WTC11 (cell line): ENCODE measurements at regions not wholly inside any gene's neighbourhood (a gene's known extent, or its start where the extent isn't known, plus 50 kb on each side); places are given as distances from the start of the nearest gene placed in this dataset.

Source experiments
- ATAC-seq: fragments of 200-7000 bp; cut with Tn5 transposase; 2 replicates; pipeline ENCODE4 v1.10.0; 2021; ENCODE audit warnings: mild to moderate bottlenecking, moderate library complexity
- CTCF ChIA-PET: fragments of 300-600 bp; sonication (Branson Sonifier 250); formaldehyde crosslinking; loops from one replicate; lab custom pipeline; 2021; ENCODE audit warnings: antibody characterized with exemption; lab: Charles Lee
- POLR2A ChIA-PET: fragments of 350-600 bp; sonication (Branson Sonifier 250); formaldehyde crosslinking; loops from one replicate; lab custom pipeline; 2021; ENCODE audit warnings: antibody characterized with exemption; lab: Charles Lee
- DNase-seq: peaks from one replicate; pipeline ENCODE4 v3.0.0; 2021; ENCODE audit warnings: low spot score
- H3K27ac Mint-ChIP-seq: 2 replicates; pipeline ENCODE4 v1.8.0; 2021; ENCODE audit warnings: mixed read lengths
- H3K27me3 Mint-ChIP-seq: 2 replicates; pipeline ENCODE4 v1.8.0; 2021; ENCODE audit warnings: low read depth, mild to moderate bottlenecking, moderate library complexity, mixed read lengths
- H3K36me3 Mint-ChIP-seq: 2 replicates; pipeline ENCODE4 v1.8.0; 2021; ENCODE audit warnings: mixed read lengths
- H3K4me1 Mint-ChIP-seq: 2 replicates; pipeline ENCODE4 v1.8.0; 2022; ENCODE audit warnings: mixed read lengths
- H3K4me3 Mint-ChIP-seq: 2 replicates; pipeline ENCODE4 v1.8.0; 2021; ENCODE audit warnings: mild to moderate bottlenecking, moderate library complexity, mixed read lengths
- H3K9me3 Mint-ChIP-seq: 2 replicates; pipeline ENCODE4 v1.8.0; 2021; ENCODE audit warnings: mixed read lengths
- FOXK1 ChIP-seq: sonication (generic); formaldehyde crosslinking; IDR thresholded peaks from 2 replicates; pipeline ENCODE4 v1.8.0; 2022; ENCODE audit warnings: mild to moderate bottlenecking, moderate library complexity, missing genetic modification reagents
- FOXP1 ChIP-seq: sonication (generic); formaldehyde crosslinking; IDR thresholded peaks from 2 replicates; pipeline ENCODE4 v1.8.0; 2022; ENCODE audit warnings: missing genetic modification reagents, mild to moderate bottlenecking, moderate library complexity, borderline replicate concordance
- GTF2I ChIP-seq: fragments of 250-450 bp; sonication (Bioruptor Pico); conservative IDR thresholded peaks from 2 replicates; pipeline ENCODE4 v1.4.0; 2021; ENCODE audit warnings: mild to moderate bottlenecking
- HMGA2 ChIP-seq: fragments of 250-450 bp; sonication (Bioruptor Pico); IDR thresholded peaks from 2 replicates; pipeline ENCODE4 v1.4.0; 2021; ENCODE audit warnings: mild to moderate bottlenecking, moderate library complexity
- MXD4 ChIP-seq: fragments of 250-450 bp; sonication (Bioruptor Pico); IDR thresholded peaks from 2 replicates; pipeline ENCODE4 v1.8.0; 2021; ENCODE audit warnings: mild to moderate bottlenecking, moderate library complexity, borderline replicate concordance
- NFYB ChIP-seq: sonication (generic); formaldehyde crosslinking; conservative IDR thresholded peaks from 2 replicates; pipeline ENCODE4 v1.8.0; 2022; ENCODE audit warnings: low read depth, missing genetic modification reagents
- TEAD1 ChIP-seq: sonication (generic); formaldehyde crosslinking; IDR thresholded peaks from 2 replicates; pipeline ENCODE4 v1.8.0; 2022; ENCODE audit warnings: mild to moderate bottlenecking, missing genetic modification reagents
- TF ChIP-seq, protein P1 (sequence below): sonication (generic); formaldehyde crosslinking; IDR thresholded peaks from 2 replicates; pipeline ENCODE4 v1.8.1; 2023; ENCODE audit warnings: mild to moderate bottlenecking, missing genetic modification reagents, moderate library complexity
- TF ChIP-seq, protein P2 (sequence below): fragments of 250-450 bp; sonication (Bioruptor Pico); conservative IDR thresholded peaks from 2 replicates; pipeline ENCODE4 v1.9.0; 2021; ENCODE audit warnings: mild to moderate bottlenecking
- TF ChIP-seq, protein P3 (sequence below): sonication (generic); formaldehyde crosslinking; IDR thresholded peaks from 2 replicates; pipeline ENCODE4 v1.8.0; 2022; ENCODE audit warnings: mild to moderate bottlenecking, missing genetic modification reagents
- TF ChIP-seq, protein P4 (sequence below): fragments of 250-450 bp; sonication (Bioruptor Pico); IDR thresholded peaks from 2 replicates; pipeline ENCODE4 v2.1.2; 2022; ENCODE audit warnings: mild to moderate bottlenecking, moderate library complexity
- TF ChIP-seq, protein P5 (sequence below): fragments of 250-450 bp; sonication (Bioruptor Pico); IDR thresholded peaks from 2 replicates; pipeline ENCODE4 v1.9.0; 2021; ENCODE audit warnings: mild to moderate bottlenecking, borderline replicate concordance
- TF ChIP-seq, protein P6 (sequence below): sonication (generic); formaldehyde crosslinking; IDR thresholded peaks from 2 replicates; pipeline ENCODE4 v1.8.0; 2023; ENCODE audit warnings: missing genetic modification reagents, mild to moderate bottlenecking, borderline replicate concordance
- TF ChIP-seq, protein P7 (sequence below): fragments of 250-450 bp; sonication (Bioruptor Pico); IDR thresholded peaks from 2 replicates; pipeline ENCODE4 v1.9.0; 2021; ENCODE audit warnings: moderate library complexity, mild to moderate bottlenecking, inconsistent platforms, borderline replicate concordance
- TF ChIP-seq, protein P8 (sequence below): sonication (generic); formaldehyde crosslinking; IDR thresholded peaks from 2 replicates; pipeline ENCODE4 v1.8.1; 2023; ENCODE audit warnings: mild to moderate bottlenecking, missing genetic modification reagents, borderline replicate concordance

DNA sequence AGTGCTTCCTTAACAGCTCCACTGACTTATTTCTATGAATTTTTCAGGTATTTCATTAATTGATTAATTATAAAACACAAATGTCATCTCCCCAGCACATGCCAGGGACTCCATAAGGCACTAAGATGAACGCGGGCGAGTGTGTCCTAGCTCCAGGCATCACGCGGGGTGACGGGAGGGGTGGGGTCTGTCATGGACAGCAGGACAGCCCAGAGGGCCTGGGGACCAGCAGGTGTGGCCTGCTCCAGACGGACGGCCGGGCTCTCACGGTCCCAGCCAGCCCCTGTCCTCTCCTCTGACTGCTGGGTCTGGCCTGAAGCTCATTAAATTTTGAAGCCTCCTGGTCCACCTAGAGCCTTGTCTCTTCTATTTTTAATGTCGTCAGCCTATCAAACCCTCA is 531.1 kb downstream of the BRD1 start:
- no peak overlapping the region for H3K27ac Mint-ChIP-seq
- peaks cover 14% of the 10 kb centered on the region for H3K9me3 Mint-ChIP-seq
- CTCF ChIA-PET = interaction anchor here (3.2 to 5.4 kb wide), 2 partner anchors 9 to 250 kb away, joined by 17 to 30 read pairs; no protein-coding TSS in a partner anchor
- TF ChIP-seq, protein P1, sequence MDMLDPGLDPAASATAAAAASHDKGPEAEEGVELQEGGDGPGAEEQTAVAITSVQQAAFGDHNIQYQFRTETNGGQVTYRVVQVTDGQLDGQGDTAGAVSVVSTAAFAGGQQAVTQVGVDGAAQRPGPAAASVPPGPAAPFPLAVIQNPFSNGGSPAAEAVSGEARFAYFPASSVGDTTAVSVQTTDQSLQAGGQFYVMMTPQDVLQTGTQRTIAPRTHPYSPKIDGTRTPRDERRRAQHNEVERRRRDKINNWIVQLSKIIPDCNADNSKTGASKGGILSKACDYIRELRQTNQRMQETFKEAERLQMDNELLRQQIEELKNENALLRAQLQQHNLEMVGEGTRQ (CRISPR knock-in tag) = no peak
- TF ChIP-seq, protein P2, sequence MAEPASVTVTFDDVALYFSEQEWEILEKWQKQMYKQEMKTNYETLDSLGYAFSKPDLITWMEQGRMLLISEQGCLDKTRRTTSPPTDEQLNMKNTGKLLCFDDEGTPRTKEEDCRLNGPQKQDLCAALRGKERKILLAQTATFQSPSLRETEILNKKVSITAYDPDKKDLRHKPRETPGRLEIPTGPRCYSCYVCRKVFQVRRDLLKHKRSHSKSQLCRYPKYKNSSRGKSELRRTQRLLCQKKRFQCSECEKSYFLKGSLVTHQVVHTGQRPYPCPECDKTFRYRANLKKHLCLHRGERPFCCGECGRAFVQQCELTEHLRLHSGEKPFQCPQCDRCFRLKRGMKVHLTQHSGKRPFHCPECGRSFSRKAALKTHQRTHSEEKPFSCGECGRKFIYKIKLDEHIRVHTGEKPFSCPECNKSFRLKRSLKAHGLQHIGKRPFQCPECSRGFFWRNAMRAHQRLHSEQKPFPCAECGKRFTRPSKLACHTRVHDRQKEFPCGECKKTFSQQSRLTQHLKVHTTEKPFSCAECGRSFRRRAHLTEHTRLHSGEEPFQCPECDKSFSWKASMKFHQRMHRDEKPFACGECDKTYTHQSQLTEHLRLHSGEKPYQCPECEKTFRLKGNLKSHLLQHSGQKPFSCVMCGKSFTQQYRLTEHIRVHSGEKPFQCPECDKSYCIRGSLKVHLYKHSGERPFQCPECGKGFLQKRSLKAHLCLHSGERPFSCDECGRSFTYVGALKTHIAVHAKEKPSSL = no peak
- no peak for TF ChIP-seq FOXP1
- TF ChIP-seq, protein P3, sequence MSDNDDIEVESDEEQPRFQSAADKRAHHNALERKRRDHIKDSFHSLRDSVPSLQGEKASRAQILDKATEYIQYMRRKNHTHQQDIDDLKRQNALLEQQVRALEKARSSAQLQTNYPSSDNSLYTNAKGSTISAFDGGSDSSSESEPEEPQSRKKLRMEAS (CRISPR knock-in tag) = no peak
- TF ChIP-seq, protein P4, sequence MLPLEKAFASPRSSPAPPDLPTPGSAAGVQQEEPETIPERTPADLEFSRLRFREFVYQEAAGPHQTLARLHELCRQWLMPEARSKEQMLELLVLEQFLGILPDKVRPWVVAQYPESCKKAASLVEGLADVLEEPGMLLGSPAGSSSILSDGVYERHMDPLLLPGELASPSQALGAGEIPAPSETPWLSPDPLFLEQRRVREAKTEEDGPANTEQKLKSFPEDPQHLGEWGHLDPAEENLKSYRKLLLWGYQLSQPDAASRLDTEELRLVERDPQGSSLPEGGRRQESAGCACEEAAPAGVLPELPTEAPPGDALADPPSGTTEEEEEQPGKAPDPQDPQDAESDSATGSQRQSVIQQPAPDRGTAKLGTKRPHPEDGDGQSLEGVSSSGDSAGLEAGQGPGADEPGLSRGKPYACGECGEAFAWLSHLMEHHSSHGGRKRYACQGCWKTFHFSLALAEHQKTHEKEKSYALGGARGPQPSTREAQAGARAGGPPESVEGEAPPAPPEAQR = no peak
- TF ChIP-seq FOXK1 = no peak
- TF ChIP-seq, protein P5, sequence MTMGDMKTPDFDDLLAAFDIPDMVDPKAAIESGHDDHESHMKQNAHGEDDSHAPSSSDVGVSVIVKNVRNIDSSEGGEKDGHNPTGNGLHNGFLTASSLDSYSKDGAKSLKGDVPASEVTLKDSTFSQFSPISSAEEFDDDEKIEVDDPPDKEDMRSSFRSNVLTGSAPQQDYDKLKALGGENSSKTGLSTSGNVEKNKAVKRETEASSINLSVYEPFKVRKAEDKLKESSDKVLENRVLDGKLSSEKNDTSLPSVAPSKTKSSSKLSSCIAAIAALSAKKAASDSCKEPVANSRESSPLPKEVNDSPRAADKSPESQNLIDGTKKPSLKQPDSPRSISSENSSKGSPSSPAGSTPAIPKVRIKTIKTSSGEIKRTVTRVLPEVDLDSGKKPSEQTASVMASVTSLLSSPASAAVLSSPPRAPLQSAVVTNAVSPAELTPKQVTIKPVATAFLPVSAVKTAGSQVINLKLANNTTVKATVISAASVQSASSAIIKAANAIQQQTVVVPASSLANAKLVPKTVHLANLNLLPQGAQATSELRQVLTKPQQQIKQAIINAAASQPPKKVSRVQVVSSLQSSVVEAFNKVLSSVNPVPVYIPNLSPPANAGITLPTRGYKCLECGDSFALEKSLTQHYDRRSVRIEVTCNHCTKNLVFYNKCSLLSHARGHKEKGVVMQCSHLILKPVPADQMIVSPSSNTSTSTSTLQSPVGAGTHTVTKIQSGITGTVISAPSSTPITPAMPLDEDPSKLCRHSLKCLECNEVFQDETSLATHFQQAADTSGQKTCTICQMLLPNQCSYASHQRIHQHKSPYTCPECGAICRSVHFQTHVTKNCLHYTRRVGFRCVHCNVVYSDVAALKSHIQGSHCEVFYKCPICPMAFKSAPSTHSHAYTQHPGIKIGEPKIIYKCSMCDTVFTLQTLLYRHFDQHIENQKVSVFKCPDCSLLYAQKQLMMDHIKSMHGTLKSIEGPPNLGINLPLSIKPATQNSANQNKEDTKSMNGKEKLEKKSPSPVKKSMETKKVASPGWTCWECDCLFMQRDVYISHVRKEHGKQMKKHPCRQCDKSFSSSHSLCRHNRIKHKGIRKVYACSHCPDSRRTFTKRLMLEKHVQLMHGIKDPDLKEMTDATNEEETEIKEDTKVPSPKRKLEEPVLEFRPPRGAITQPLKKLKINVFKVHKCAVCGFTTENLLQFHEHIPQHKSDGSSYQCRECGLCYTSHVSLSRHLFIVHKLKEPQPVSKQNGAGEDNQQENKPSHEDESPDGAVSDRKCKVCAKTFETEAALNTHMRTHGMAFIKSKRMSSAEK (CRISPR knock-in tag) = no peak
- TF ChIP-seq NFYB (CRISPR knock-in tag) = no peak
- H3K4me1 Mint-ChIP-seq = peaks cover 7% of the 10 kb centered on the region
- H3K27me3 Mint-ChIP-seq = peaks cover 13% of the 10 kb centered on the region
- no peak overlapping the region for H3K4me3 Mint-ChIP-seq
- peaks cover 13% of the 10 kb centered on the region for H3K36me3 Mint-ChIP-seq
- ATAC-seq = no peak
- DNase-seq = no peak
- POLR2A ChIA-PET = no interaction called here

DNA sequence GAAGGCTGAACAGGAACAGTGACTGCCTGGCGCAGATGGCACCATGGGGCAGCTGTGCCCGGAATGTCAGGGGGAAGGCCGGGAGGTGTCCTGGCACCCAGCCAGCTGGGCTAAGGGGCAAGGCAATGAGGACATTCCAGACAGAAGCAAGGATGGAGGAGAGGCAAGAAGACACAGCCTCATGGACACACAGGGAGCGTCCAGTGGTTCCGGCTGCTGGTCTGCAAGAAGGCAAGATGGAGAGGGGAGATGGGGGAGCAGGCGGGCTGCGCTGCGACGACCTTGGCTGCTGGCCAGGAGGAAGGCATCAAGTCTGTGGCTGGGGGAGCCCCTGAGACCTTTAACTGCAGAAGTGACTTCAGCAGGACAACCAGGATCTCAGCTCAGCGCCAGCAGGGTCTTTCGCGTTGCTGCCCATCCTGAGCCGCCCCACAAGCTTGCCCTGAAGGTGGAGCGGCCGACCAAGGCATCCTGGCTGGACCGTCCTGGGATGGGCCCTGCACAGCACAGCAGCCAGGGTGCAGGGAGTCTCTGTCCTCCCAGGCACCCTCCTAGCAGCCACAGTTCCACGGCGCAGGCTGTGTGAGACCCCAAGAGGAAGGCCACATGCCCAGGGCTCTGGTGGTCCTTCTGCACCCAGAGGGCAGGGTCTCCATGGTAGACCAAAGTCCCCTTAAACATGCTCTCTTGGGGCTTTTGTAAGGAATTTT is 531.7 kb downstream of the BRD1 start:
- ATAC-seq = no peak
- Mint-ChIP-seq H3K4me3 (no peak overlapping the region), H3K36me3 (peaks cover 13% of the 10 kb centered on the region)
- TF ChIP-seq MXD4 (CRISPR knock-in tag) (no peak), TEAD1 (CRISPR knock-in tag) (no peak), HMGA2 (CRISPR knock-in tag) (no peak), FOXK1 (no peak), GTF2I (CRISPR knock-in tag) (no peak)
- TF ChIP-seq, protein P6, sequence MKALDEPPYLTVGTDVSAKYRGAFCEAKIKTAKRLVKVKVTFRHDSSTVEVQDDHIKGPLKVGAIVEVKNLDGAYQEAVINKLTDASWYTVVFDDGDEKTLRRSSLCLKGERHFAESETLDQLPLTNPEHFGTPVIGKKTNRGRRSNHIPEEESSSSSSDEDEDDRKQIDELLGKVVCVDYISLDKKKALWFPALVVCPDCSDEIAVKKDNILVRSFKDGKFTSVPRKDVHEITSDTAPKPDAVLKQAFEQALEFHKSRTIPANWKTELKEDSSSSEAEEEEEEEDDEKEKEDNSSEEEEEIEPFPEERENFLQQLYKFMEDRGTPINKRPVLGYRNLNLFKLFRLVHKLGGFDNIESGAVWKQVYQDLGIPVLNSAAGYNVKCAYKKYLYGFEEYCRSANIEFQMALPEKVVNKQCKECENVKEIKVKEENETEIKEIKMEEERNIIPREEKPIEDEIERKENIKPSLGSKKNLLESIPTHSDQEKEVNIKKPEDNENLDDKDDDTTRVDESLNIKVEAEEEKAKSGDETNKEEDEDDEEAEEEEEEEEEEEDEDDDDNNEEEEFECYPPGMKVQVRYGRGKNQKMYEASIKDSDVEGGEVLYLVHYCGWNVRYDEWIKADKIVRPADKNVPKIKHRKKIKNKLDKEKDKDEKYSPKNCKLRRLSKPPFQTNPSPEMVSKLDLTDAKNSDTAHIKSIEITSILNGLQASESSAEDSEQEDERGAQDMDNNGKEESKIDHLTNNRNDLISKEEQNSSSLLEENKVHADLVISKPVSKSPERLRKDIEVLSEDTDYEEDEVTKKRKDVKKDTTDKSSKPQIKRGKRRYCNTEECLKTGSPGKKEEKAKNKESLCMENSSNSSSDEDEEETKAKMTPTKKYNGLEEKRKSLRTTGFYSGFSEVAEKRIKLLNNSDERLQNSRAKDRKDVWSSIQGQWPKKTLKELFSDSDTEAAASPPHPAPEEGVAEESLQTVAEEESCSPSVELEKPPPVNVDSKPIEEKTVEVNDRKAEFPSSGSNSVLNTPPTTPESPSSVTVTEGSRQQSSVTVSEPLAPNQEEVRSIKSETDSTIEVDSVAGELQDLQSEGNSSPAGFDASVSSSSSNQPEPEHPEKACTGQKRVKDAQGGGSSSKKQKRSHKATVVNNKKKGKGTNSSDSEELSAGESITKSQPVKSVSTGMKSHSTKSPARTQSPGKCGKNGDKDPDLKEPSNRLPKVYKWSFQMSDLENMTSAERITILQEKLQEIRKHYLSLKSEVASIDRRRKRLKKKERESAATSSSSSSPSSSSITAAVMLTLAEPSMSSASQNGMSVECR (CRISPR knock-in tag) = no peak
- TF ChIP-seq, protein P7, sequence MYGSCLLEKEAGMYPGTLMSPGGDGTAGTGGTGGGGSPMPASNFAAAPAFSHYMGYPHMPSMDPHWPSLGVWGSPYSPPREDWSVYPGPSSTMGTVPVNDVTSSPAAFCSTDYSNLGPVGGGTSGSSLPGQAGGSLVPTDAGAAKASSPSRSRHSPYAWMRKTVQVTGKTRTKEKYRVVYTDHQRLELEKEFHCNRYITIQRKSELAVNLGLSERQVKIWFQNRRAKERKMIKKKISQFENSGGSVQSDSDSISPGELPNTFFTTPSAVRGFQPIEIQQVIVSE (CRISPR knock-in tag) = no peak
- TF ChIP-seq, protein P8, sequence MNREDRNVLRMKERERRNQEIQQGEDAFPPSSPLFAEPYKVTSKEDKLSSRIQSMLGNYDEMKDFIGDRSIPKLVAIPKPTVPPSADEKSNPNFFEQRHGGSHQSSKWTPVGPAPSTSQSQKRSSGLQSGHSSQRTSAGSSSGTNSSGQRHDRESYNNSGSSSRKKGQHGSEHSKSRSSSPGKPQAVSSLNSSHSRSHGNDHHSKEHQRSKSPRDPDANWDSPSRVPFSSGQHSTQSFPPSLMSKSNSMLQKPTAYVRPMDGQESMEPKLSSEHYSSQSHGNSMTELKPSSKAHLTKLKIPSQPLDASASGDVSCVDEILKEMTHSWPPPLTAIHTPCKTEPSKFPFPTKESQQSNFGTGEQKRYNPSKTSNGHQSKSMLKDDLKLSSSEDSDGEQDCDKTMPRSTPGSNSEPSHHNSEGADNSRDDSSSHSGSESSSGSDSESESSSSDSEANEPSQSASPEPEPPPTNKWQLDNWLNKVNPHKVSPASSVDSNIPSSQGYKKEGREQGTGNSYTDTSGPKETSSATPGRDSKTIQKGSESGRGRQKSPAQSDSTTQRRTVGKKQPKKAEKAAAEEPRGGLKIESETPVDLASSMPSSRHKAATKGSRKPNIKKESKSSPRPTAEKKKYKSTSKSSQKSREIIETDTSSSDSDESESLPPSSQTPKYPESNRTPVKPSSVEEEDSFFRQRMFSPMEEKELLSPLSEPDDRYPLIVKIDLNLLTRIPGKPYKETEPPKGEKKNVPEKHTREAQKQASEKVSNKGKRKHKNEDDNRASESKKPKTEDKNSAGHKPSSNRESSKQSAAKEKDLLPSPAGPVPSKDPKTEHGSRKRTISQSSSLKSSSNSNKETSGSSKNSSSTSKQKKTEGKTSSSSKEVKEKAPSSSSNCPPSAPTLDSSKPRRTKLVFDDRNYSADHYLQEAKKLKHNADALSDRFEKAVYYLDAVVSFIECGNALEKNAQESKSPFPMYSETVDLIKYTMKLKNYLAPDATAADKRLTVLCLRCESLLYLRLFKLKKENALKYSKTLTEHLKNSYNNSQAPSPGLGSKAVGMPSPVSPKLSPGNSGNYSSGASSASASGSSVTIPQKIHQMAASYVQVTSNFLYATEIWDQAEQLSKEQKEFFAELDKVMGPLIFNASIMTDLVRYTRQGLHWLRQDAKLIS (CRISPR knock-in tag) = no peak

More for the DNA sequence above, 531.7 kb downstream of the BRD1 start:
- H3K27ac Mint-ChIP-seq = no peak overlapping the region
- ChIA-PET POLR2A (no interaction called here), CTCF (interaction anchor here (3.2 to 5.4 kb wide), 2 partner anchors 9 to 250 kb away, joined by 17 to 30 read pairs; no protein-coding TSS in a partner anchor)
- peaks cover 11% of the 10 kb centered on the region for H3K4me1 Mint-ChIP-seq
- peaks cover 14% of the 10 kb centered on the region for H3K9me3 Mint-ChIP-seq
- DNase-seq = no peak
- H3K27me3 Mint-ChIP-seq = peaks cover 13% of the 10 kb centered on the region
